Activated T-helper 2 cell treated with anti-CD3 and anti-CD28 coated beads, Interferon-gamma antibody, Interleukin-2, Interleukin-4, amounts not matched to agents 10 μg/mL and 5 μg/mL and 100 μg/mL, durations not matched to agents 14 hours and 24 hours and 36 hours (primary cell): ENCODE measurements at regions not wholly inside any gene's neighbourhood (a gene's known extent, or its start where the extent isn't known, plus 50 kb on each side); places are given as distances from the start of the nearest gene placed in this dataset.

ENCODE experiments used
- DNase-seq: peaks from one replicate; pipeline ENCODE4 v3.0.0; 2021; ENCODE audit warnings: low spot score
- H3K27ac Mint-ChIP-seq: one replicate; pipeline ENCODE4 v1.8.0; 2021; ENCODE audit warnings: mixed read lengths
- H3K27me3 Mint-ChIP-seq: one replicate; pipeline ENCODE4 v1.8.0; 2021; ENCODE audit warnings: low read depth, mixed read lengths
- H3K36me3 Mint-ChIP-seq: one replicate; pipeline ENCODE4 v1.8.0; 2021; ENCODE audit warnings: low read depth, mixed read lengths
- H3K4me1 Mint-ChIP-seq: one replicate; pipeline ENCODE4 v1.8.0; 2021; ENCODE audit warnings: low read depth, mixed read lengths
- H3K4me3 Mint-ChIP-seq: one replicate; pipeline ENCODE4 v1.8.0; 2021; ENCODE audit warnings: low read depth, mild to moderate bottlenecking, moderate library complexity, mixed read lengths
- H3K9me3 Mint-ChIP-seq: one replicate; pipeline ENCODE4 v1.8.0; 2021; ENCODE audit warnings: mixed read lengths
- intact Hi-C: fragments of 100-400 bp; cut with micrococcal nuclease; formaldehyde crosslinking; loops from one replicate; pipeline ENCODE4 v1.15.1; 2023

DNA sequence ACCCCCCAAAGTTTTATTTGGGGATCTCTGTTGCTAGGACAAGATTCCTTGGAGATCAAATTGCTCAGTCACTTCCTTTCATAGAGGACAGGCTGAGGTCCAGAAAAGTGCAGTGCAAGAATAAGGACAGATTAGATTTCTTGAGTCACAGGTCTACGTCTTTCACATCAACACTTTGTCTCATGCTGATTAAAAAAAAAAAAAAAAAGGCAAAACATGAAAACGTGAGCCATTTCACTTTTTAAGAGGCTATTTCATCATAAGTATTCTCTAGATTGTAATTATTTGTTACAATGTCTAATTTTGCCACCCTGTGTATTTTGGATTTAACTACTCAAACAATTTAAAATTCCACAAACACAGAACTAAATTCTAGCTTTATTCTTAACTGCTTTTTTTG lies 647.0 kb downstream of the TRAM1L1 start:
- DNase-seq, result no peak
- Mint-ChIP-seq H3K4me1 (no peaks in the 10 kb centered on the region), H3K36me3 (no peaks in the 10 kb centered on the region), H3K27me3 (no peaks in the 10 kb centered on the region), H3K27ac (no peak overlapping the region), H3K9me3 (no peaks in the 10 kb centered on the region), H3K4me3 (no peak overlapping the region)
- intact Hi-C loops, result no loop called here

GRCh38 chr4:116427666-116428065 lies 657.7 kb downstream of the TRAM1L1 start:
- Mint-ChIP-seq H3K27ac (no peak overlapping the region), H3K27me3 (no peaks in the 10 kb centered on the region), H3K4me3 (no peak overlapping the region), H3K36me3 (no peaks in the 10 kb centered on the region), H3K4me1 (no peaks in the 10 kb centered on the region), H3K9me3 (peaks cover 12% of the 10 kb centered on the region)
- no peak for DNase-seq
- intact Hi-C loops, result no loop called here

- Mint-ChIP-seq H3K27me3 (no peaks in the 10 kb centered on the region), H3K4me3 (no peak overlapping the region), H3K27ac (no peak overlapping the region), H3K4me1 (no peaks in the 10 kb centered on the region), H3K36me3 (no peaks in the 10 kb centered on the region), H3K9me3 (no peaks in the 10 kb centered on the region)
- no peak for DNase-seq
- intact Hi-C loops, result no loop called here
These were observed 672.2 kb downstream of the TRAM1L1 start for GRCh38 chr4:116413222-116413621.

DNA sequence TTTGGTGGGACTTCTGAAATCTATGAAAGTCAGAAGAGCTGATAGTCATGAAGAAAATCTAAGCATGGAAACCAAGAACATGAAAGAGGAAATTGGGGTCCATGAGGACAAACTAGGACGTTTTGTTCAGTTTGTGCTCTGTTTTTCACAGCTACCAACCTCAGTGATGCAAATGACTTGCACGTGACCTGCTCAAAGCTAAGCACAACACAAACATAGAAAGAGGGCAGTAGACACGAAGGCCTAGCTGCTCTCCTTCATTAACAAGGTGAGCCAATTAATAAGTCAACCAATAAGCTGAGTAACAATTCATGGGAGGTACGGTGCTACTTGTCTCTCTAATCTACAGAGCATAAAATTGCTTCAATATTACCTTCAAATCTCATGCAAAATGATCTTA lies 684.1 kb downstream of the TRAM1L1 start:
- intact Hi-C loops, result no loop called here
- Mint-ChIP-seq H3K27me3 (no peaks in the 10 kb centered on the region), H3K4me3 (no peak overlapping the region), H3K36me3 (no peaks in the 10 kb centered on the region), H3K27ac (no peak overlapping the region), H3K9me3 (peaks cover 4% of the 10 kb centered on the region), H3K4me1 (no peaks in the 10 kb centered on the region)
- DNase-seq, result no peak

DNA sequence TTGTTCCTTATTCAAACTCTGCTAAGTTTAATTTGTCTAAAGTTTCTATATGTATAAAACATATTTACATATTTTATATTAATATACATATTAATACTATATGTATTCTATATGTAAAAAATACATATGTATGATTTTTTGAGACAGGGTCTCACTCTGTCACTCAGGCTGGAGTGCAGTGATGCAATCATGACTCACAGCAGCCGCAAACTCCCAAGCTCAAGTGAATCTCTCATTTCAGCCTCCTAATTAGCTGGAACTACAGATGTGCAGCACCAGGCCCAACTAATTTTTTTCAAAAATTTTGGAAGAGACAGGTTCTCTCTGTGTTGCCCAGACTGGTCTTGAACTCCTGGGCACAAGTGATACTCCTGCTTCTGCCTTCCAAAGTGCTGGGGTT lies 684.9 kb downstream of the TRAM1L1 start:
- H3K4me1 Mint-ChIP-seq, result no peaks in the 10 kb centered on the region
- no peak overlapping the region for H3K27ac Mint-ChIP-seq
- DNase-seq, result no peak
- H3K4me3 Mint-ChIP-seq, result no peak overlapping the region
- intact Hi-C loops, result no loop called here
- no peaks in the 10 kb centered on the region for H3K36me3 Mint-ChIP-seq
- no peaks in the 10 kb centered on the region for H3K27me3 Mint-ChIP-seq
- peaks cover 4% of the 10 kb centered on the region for H3K9me3 Mint-ChIP-seq

DNA sequence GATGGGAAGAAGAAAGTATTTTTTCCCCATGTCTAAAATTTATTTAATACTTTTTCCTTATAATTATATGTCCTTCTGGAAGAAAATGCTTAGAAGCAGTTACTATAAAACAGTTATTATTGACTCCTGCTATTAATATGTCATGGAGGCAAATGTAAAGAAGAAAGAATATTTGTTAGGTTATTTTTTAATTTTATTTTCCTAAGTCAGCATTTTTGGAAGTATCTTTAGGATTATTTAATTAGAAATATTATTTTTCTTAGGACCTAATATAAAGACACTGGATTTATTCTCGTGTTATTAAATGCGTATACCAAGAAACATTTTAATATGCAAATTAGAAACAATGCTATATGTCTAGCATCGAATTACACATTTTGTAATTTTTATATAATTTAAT lies 687.7 kb downstream of the TRAM1L1 start:
- H3K4me3 Mint-ChIP-seq, result no peak overlapping the region
- DNase-seq, result no peak
- intact Hi-C loops, result no loop called here
- no peaks in the 10 kb centered on the region for H3K36me3 Mint-ChIP-seq
- no peak overlapping the region for H3K27ac Mint-ChIP-seq
- no peaks in the 10 kb centered on the region for H3K4me1 Mint-ChIP-seq
- H3K27me3 Mint-ChIP-seq, result no peaks in the 10 kb centered on the region
- peaks cover 3% of the 10 kb centered on the region for H3K9me3 Mint-ChIP-seq

GRCh38 chr4:116397291-116397690 lies 688.1 kb downstream of the TRAM1L1 start:
- intact Hi-C loops, result no loop called here
- H3K27ac Mint-ChIP-seq, result no peak overlapping the region
- no peaks in the 10 kb centered on the region for H3K4me1 Mint-ChIP-seq
- no peak for DNase-seq
- no peak overlapping the region for H3K4me3 Mint-ChIP-seq
- H3K27me3 Mint-ChIP-seq, result no peaks in the 10 kb centered on the region
- no peaks in the 10 kb centered on the region for H3K36me3 Mint-ChIP-seq
- H3K9me3 Mint-ChIP-seq, result no peaks in the 10 kb centered on the region

DNA sequence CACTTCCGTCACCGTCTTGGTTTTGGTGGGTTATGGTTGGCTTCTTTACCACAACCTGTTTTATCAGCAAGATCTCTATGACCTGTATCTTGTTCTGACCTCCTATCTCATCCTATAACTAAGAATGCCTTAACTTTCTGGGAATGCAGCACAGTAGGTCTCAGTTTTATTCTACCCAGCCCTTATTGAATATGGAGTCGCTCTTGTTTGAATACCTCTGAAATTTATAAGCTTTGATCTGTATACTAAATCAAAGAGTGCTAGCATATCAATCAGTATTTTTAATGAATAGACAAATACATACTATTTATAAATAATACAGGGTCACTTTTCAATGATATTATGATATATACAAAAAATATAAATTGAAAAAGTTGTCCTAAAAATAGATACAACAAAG lies 690.0 kb downstream of the TRAM1L1 start:
- H3K27me3 Mint-ChIP-seq, result no peaks in the 10 kb centered on the region
- H3K36me3 Mint-ChIP-seq, result no peaks in the 10 kb centered on the region
- no peaks in the 10 kb centered on the region for H3K9me3 Mint-ChIP-seq
- no peak for DNase-seq
- intact Hi-C loops, result no loop called here
- no peaks in the 10 kb centered on the region for H3K4me1 Mint-ChIP-seq
- H3K27ac Mint-ChIP-seq, result no peak overlapping the region
- no peak overlapping the region for H3K4me3 Mint-ChIP-seq

DNA sequence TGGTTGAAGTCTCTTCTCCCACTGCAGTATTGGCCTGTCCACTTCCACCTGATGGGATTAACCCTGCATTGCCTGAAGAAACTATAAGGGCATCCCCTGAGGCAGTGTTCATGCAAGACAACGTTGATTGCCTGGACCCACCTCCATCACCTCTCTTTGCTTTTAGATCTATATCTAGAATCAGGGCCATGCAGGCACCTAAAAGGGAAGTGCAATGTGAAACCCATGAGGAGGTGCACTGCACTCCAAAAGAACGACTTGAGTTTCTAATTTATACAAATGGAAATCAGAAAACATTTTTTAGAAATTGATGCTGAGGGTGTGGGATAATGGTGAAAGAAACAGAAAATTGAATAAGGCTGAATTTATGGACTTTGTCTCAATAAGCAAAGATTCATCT lies 694.4 kb downstream of the TRAM1L1 start:
- Mint-ChIP-seq H3K9me3 (no peaks in the 10 kb centered on the region), H3K27ac (no peak overlapping the region), H3K4me1 (no peaks in the 10 kb centered on the region), H3K27me3 (no peaks in the 10 kb centered on the region), H3K4me3 (no peak overlapping the region), H3K36me3 (no peaks in the 10 kb centered on the region)
- no peak for DNase-seq
- intact Hi-C loops, result no loop called here

GRCh38 chr4:116389139-116389538 lies 696.2 kb downstream of the TRAM1L1 start:
- intact Hi-C loops, result no loop called here
- Mint-ChIP-seq H3K4me1 (no peaks in the 10 kb centered on the region), H3K9me3 (no peaks in the 10 kb centered on the region), H3K4me3 (no peak overlapping the region), H3K27me3 (no peaks in the 10 kb centered on the region), H3K36me3 (no peaks in the 10 kb centered on the region), H3K27ac (no peak overlapping the region)
- no peak for DNase-seq

GRCh38 chr4:116387937-116388474 lies 697.4 kb downstream of the TRAM1L1 start:
- intact Hi-C loops, result no loop called here

GRCh38 chr4:116386856-116387255 lies 698.5 kb downstream of the TRAM1L1 start:
- intact Hi-C loops, result no loop called here
- Mint-ChIP-seq H3K36me3 (no peaks in the 10 kb centered on the region), H3K27ac (no peak overlapping the region), H3K4me1 (no peaks in the 10 kb centered on the region), H3K9me3 (no peaks in the 10 kb centered on the region), H3K4me3 (no peak overlapping the region), H3K27me3 (no peaks in the 10 kb centered on the region)
- no peak for DNase-seq

More at GRCh38 chr4:116387937-116388474, 697.4 kb downstream of the TRAM1L1 start:
- Mint-ChIP-seq H3K4me1 (no peaks in the 10 kb centered on the region), H3K36me3 (no peaks in the 10 kb centered on the region), H3K27ac (no peak overlapping the region), H3K9me3 (no peaks in the 10 kb centered on the region), H3K27me3 (no peaks in the 10 kb centered on the region), H3K4me3 (no peak overlapping the region)
- DNase-seq, result no peak

DNA sequence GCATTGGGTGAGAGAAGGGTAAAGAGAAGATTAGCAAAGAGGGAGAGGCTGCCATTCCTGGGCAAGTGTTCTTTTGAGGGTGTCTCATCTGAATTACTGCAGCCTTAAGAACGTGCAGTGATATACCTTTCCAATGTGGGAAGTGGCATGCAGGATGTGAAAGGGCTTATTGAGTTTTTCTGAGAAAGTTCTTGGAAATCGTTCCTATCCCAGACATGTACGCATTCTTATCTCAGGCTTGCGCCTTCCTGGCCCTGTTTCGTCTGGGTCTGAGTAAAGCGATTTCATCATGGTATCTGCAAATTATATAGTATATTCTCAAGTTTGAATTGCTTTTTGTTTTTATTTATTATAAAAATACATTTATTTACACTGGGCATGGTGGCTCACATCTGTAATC lies 699.8 kb downstream of the TRAM1L1 start:
- Mint-ChIP-seq H3K27me3 (no peaks in the 10 kb centered on the region), H3K27ac (no peak overlapping the region), H3K4me3 (no peak overlapping the region), H3K36me3 (no peaks in the 10 kb centered on the region), H3K9me3 (no peaks in the 10 kb centered on the region), H3K4me1 (no peaks in the 10 kb centered on the region)
- no peak for DNase-seq
- intact Hi-C loops, result no loop called here

- Mint-ChIP-seq H3K9me3 (no peaks in the 10 kb centered on the region), H3K27me3 (no peaks in the 10 kb centered on the region), H3K4me1 (no peaks in the 10 kb centered on the region), H3K27ac (no peak overlapping the region), H3K36me3 (no peaks in the 10 kb centered on the region), H3K4me3 (no peak overlapping the region)
- DNase-seq, result no peak
- intact Hi-C loops, result no loop called here
These were observed 710.6 kb downstream of the TRAM1L1 start for GRCh38 chr4:116374815-116375214.
